Keratinocyte (primary cell): ENCODE measurements at regions not wholly inside any gene's neighbourhood (a gene's known extent, or its start where the extent isn't known, plus 50 kb on each side); places are given as distances from the start of the nearest gene placed in this dataset.

Experiments
- DNase-seq: peaks from one replicate; pipeline ENCODE4 v3.0.0-alpha.2; 2011; ENCODE audit warnings: low read depth, missing footprints, low spot score
- FAIRE-seq: peaks from 2 replicates; lab custom pipeline; 2011; peaks lifted over from hg19 to GRCh38; lab: Jason Lieb, UNC
- H2AFZ ChIP-seq: 2 replicates; pipeline ENCODE4 v1.6.0; 2012; ENCODE audit warnings: low read length, control low read depth, inconsistent platforms; ENCODE audit not compliant: control insufficient read depth
- H3K27ac ChIP-seq: 2 replicates; pipeline ENCODE4 v1.5.1; 2011; ENCODE audit warnings: low read length; ENCODE audit not compliant: control insufficient read depth, insufficient read depth
- H3K27me3 ChIP-seq: 3 replicates; pipeline ENCODE4 v1.6.0; 2011; ENCODE audit warnings: low read length; ENCODE audit not compliant: control insufficient read depth, insufficient read depth; ENCODE audit errors: extremely low read depth
- H3K36me3 ChIP-seq, 2 experiments: 2 replicates in 1 of 2; 3 replicates in 1 of 2; pipeline ENCODE4 v1.5.1; 2011; ENCODE audit warnings: low read length in 2 of 2, mild to moderate bottlenecking in 1 of 2; ENCODE audit not compliant: control insufficient read depth in 2 of 2, insufficient read depth in 2 of 2; ENCODE audit errors: extremely low read depth in 1 of 2
- H3K4me1 ChIP-seq: 3 replicates; pipeline ENCODE4 v1.5.1; 2011; ENCODE audit warnings: low read length; ENCODE audit not compliant: control insufficient read depth, insufficient read depth; ENCODE audit errors: extremely low read depth
- H3K4me2 ChIP-seq: 3 replicates; pipeline ENCODE4 v1.6.0; 2011; ENCODE audit warnings: low read depth, low read length; ENCODE audit not compliant: control insufficient read depth, insufficient read depth; ENCODE audit errors: extremely low read depth
- H3K4me3 ChIP-seq, 3 experiments: fragments of 200-600 bp in 1 of 3; sonication (generic) in 1 of 3; 2 replicates in 2 of 3; 3 replicates in 1 of 3; pipeline ENCODE4 v1.5.1; 2011 to 2016; ENCODE audit warnings: low read length in 3 of 3, mild to moderate bottlenecking in 3 of 3, control low read depth in 2 of 3, inconsistent platforms in 1 of 3, low read depth in 1 of 3, mixed read lengths in 1 of 3, mixed run types in 1 of 3, moderate library complexity in 1 of 3; ENCODE audit not compliant: control insufficient read depth in 2 of 3, insufficient read depth in 2 of 3; ENCODE audit errors: extremely low read depth in 1 of 3
- H3K79me2 ChIP-seq: 2 replicates; pipeline ENCODE4 v1.6.0; 2012; ENCODE audit warnings: low read length; ENCODE audit not compliant: control insufficient read depth, insufficient read depth
- H3K9ac ChIP-seq: 3 replicates; pipeline ENCODE4 v1.6.0; 2011; ENCODE audit warnings: low read length; ENCODE audit not compliant: control insufficient read depth, insufficient read depth; ENCODE audit errors: extremely low read depth
- H3K9me1 ChIP-seq: 3 replicates; pipeline ENCODE4 v1.6.0; 2011; ENCODE audit warnings: low read length; ENCODE audit not compliant: control insufficient read depth, insufficient read depth; ENCODE audit errors: extremely low read depth
- H3K9me3 ChIP-seq: 2 replicates; pipeline ENCODE4 v1.5.1; 2012; ENCODE audit warnings: low read depth, low read length; ENCODE audit not compliant: control insufficient read depth
- H4K20me1 ChIP-seq: 3 replicates; pipeline ENCODE4 v1.6.0; 2011; ENCODE audit warnings: low read length; ENCODE audit not compliant: control insufficient read depth, insufficient read depth; ENCODE audit errors: extremely low read depth
- EZH2 ChIP-seq: IDR thresholded peaks from one replicate; pipeline ENCODE4 v1.6.1; 2012; ENCODE audit warnings: inconsistent platforms, mild to moderate bottlenecking, low read length, moderate library complexity
- dilution Hi-C: fragments of 300-500 bp; cut with MboI; formaldehyde crosslinking; loops from one replicate; pipeline ENCODE4 v1.7.0; 2020; ENCODE audit warnings: low sequenced_read_pairs; ENCODE audit not compliant: extremely low pct_ligation_motif_present
- TF ChIP-seq, protein P1 (sequence below), 3 experiments: IDR thresholded peaks in 1 of 3; conservative IDR thresholded peaks in 1 of 3; optimal IDR thresholded peaks in 1 of 3; 2 replicates in 2 of 3; 3 replicates in 1 of 3; pipeline versions ENCODE3 to v1.5.1; 2011; ENCODE audit warnings: low read length in 3 of 3, mild to moderate bottlenecking in 3 of 3, moderate library complexity in 2 of 3, control low read depth in 1 of 3, inconsistent platforms in 1 of 3; ENCODE audit not compliant: insufficient read depth in 2 of 3; ENCODE audit errors: extremely low read depth in 1 of 3

DNA sequence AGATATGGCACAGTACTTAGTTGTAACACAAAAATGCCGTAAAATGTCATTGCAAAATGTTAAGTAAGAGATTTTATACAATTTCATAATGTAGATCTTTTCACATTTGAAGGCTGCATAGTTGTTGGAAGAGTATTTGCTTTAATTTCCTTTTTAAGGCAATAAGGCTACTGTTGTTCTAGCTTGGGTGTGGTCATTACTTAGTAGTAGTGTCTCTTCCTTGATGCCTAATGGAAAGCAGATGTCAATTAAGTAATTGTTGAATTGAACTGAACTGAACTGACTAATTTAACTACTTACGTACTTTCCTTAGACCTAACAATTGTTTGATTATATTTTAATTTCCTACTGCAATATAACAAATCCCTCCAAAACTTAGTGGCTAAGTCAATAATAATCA, 181.7 kb downstream of the FLRT2 start:
- FAIRE-seq, result no peak
- H3K36me3 ChIP-seq, result no peaks in the 10 kb centered on the region
- TF ChIP-seq, protein P1, sequence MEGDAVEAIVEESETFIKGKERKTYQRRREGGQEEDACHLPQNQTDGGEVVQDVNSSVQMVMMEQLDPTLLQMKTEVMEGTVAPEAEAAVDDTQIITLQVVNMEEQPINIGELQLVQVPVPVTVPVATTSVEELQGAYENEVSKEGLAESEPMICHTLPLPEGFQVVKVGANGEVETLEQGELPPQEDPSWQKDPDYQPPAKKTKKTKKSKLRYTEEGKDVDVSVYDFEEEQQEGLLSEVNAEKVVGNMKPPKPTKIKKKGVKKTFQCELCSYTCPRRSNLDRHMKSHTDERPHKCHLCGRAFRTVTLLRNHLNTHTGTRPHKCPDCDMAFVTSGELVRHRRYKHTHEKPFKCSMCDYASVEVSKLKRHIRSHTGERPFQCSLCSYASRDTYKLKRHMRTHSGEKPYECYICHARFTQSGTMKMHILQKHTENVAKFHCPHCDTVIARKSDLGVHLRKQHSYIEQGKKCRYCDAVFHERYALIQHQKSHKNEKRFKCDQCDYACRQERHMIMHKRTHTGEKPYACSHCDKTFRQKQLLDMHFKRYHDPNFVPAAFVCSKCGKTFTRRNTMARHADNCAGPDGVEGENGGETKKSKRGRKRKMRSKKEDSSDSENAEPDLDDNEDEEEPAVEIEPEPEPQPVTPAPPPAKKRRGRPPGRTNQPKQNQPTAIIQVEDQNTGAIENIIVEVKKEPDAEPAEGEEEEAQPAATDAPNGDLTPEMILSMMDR (optimal IDR thresholded peaks at IDR 0.05 in 1 of 3, IDR thresholded peaks at IDR 0.05 in 1 of 3, conservative IDR thresholded peaks at IDR 0.05 in 1 of 3; ENCODE audit: extremely low read depth in 1 of 3, insufficient read depth in 2 of 3, low read length in 3 of 3), result no peak
- no peak for TF ChIP-seq EZH2

More for the DNA sequence above, 181.7 kb downstream of the FLRT2 start:
- DNase-seq, result no peak
- H3K9ac ChIP-seq, result no peak overlapping the region
- no peaks in the 10 kb centered on the region for H4K20me1 ChIP-seq
- no peaks in the 10 kb centered on the region for H3K27me3 ChIP-seq
- no peak overlapping the region for H3K4me3 ChIP-seq
- H3K9me3 ChIP-seq, result no peaks in the 10 kb centered on the region
- no peaks in the 10 kb centered on the region for H3K79me2 ChIP-seq
- H2AFZ ChIP-seq, result no peak overlapping the region
- no peaks in the 10 kb centered on the region for H3K4me1 ChIP-seq
- H3K9me1 ChIP-seq, result no peaks in the 10 kb centered on the region
- no peak overlapping the region for H3K4me2 ChIP-seq
- no peak overlapping the region for H3K27ac ChIP-seq
- dilution Hi-C loops, result no loop called here
